Endodermal cell (in vitro differentiated cells): ENCODE measurements at regions not wholly inside any gene's neighbourhood (a gene's known extent, or its start where the extent isn't known, plus 50 kb on each side); places are given as distances from the start of the nearest gene placed in this dataset.

Experiments used
- DNase-seq: peaks from one replicate; pipeline ENCODE4 v3.0.0-alpha.2; 2017
- H3K27ac ChIP-seq: 2 replicates; pipeline ENCODE4 v1.5.1; 2013; ENCODE audit warnings: mild to moderate bottlenecking, low read depth, low read length, moderate library complexity
- H3K27me3 ChIP-seq: 2 replicates; pipeline ENCODE4 v1.6.1; 2013; ENCODE audit warnings: mild to moderate bottlenecking, low read length, moderate library complexity; ENCODE audit not compliant: insufficient read depth, control insufficient read depth, poor library complexity, severe bottlenecking
- H3K36me3 ChIP-seq: 2 replicates; pipeline ENCODE4 v1.7.0; 2013; ENCODE audit warnings: mild to moderate bottlenecking, low read length, moderate library complexity; ENCODE audit not compliant: control insufficient read depth, insufficient read depth
- H3K4me1 ChIP-seq: one replicate; pipeline ENCODE4 v1.7.0; 2013; ENCODE audit warnings: low read length; ENCODE audit not compliant: control insufficient read depth, insufficient read depth
- H3K4me3 ChIP-seq: 2 replicates; pipeline ENCODE4 v1.5.1; 2013; ENCODE audit warnings: mild to moderate bottlenecking, low read length, moderate library complexity
- H3K9ac ChIP-seq: 2 replicates; pipeline ENCODE4 v1.6.1; 2013; ENCODE audit warnings: mild to moderate bottlenecking, low read length, moderate library complexity; ENCODE audit not compliant: poor library complexity, severe bottlenecking; ENCODE audit errors: extremely low read depth
- H3K9me3 ChIP-seq: 2 replicates; pipeline ENCODE4 v1.6.1; 2013; ENCODE audit warnings: mild to moderate bottlenecking, low read length, moderate library complexity; ENCODE audit not compliant: control insufficient read depth
- H3K27ac Mint-ChIP-seq: 2 replicates; pipeline ENCODE4 v1.8.0; 2020; ENCODE audit warnings: mixed read lengths
- H3K27me3 Mint-ChIP-seq: 2 replicates; pipeline ENCODE4 v1.8.0; 2021; ENCODE audit warnings: mild to moderate bottlenecking, mixed read lengths; ENCODE audit not compliant: insufficient read depth
- H3K36me3 Mint-ChIP-seq: 2 replicates; pipeline ENCODE4 v1.8.0; 2020; ENCODE audit warnings: low read depth, mixed read lengths
- H3K4me1 Mint-ChIP-seq: 2 replicates; pipeline ENCODE4 v1.8.0; 2020; ENCODE audit warnings: mixed read lengths
- H3K4me3 Mint-ChIP-seq: 2 replicates; pipeline ENCODE4 v1.8.0; 2020; ENCODE audit warnings: mild to moderate bottlenecking, moderate library complexity, mixed read lengths
- H3K9me3 Mint-ChIP-seq: 2 replicates; pipeline ENCODE4 v1.8.0; 2020; ENCODE audit warnings: mild to moderate bottlenecking, mixed read lengths
- WGBS, 2 experiments: methylation state at CpG; one replicate each; pipeline versions ENCODE4 v1.1.5 to v1.1.7; 2013; ENCODE audit warnings: missing lambda C conversion rate in 2 of 2, mixed read lengths in 1 of 2; ENCODE audit not compliant: insufficient coverage in 1 of 2, insufficient read length in 1 of 2; 5-methylcytosine and 5-hydroxymethylcytosine counted together
- TF ChIP-seq, protein P1 (sequence below): fragments of 200-600 bp; sonication (generic); conservative IDR thresholded peaks from 2 replicates; pipeline ENCODE4 v1.5.0; 2021; ENCODE audit warnings: antibody characterized with exemption, mild to moderate bottlenecking

DNA sequence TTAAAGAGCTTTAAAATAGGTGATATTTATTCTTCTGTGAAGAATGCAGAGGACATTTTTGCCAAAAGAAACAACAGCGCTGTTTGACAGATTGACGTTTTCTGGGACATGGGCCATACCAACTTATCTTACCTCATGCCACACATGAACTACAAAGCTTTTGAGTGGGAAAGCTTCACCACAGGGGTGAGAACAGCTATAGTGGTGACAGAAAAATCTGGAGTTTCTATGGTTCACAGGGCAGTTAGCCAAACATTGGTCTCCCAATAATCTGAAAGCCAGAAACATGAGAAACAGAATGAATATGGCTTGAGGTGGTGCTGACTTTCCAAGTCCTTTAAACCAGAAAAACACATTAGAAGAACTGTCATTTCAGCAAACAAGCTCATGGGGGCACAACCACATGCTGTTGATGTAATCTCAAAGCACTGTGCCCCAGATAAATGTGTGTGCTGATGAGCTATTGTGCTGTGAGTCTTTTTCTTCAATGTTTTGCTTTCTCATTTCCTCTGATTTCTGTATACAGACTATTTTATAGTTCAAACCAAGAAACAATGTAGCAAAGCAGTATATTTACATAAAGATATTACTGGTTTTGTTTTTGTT is 905.4 kb downstream of the SLC16A7 start:
- Histone ChIP-seq H3K4me1 (no peaks in the 10 kb centered on the region), H3K27me3 (no peaks in the 10 kb centered on the region), H3K27ac (no peak overlapping the region), H3K4me3 (no peak overlapping the region), H3K36me3 (no peaks in the 10 kb centered on the region), H3K9ac (no peak overlapping the region), H3K9me3 (peaks cover 19% of the 10 kb centered on the region)
- Mint-ChIP-seq H3K27me3 (no peaks in the 10 kb centered on the region), H3K27ac (no peak overlapping the region), H3K4me3 (no peak overlapping the region), H3K36me3 (no peaks in the 10 kb centered on the region), H3K9me3 (peaks cover 19% of the 10 kb centered on the region), H3K4me1 (no peaks in the 10 kb centered on the region)
- TF ChIP-seq, protein P1, sequence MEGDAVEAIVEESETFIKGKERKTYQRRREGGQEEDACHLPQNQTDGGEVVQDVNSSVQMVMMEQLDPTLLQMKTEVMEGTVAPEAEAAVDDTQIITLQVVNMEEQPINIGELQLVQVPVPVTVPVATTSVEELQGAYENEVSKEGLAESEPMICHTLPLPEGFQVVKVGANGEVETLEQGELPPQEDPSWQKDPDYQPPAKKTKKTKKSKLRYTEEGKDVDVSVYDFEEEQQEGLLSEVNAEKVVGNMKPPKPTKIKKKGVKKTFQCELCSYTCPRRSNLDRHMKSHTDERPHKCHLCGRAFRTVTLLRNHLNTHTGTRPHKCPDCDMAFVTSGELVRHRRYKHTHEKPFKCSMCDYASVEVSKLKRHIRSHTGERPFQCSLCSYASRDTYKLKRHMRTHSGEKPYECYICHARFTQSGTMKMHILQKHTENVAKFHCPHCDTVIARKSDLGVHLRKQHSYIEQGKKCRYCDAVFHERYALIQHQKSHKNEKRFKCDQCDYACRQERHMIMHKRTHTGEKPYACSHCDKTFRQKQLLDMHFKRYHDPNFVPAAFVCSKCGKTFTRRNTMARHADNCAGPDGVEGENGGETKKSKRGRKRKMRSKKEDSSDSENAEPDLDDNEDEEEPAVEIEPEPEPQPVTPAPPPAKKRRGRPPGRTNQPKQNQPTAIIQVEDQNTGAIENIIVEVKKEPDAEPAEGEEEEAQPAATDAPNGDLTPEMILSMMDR, result peak; percentile 51
- 100% methylated on average over 2 of the region's 2 CpGs; no CpG with 5 or more reads in 1 of the 2 experiments for WGBS, 2 experiments
- DNase-seq, result no peak

DNA sequence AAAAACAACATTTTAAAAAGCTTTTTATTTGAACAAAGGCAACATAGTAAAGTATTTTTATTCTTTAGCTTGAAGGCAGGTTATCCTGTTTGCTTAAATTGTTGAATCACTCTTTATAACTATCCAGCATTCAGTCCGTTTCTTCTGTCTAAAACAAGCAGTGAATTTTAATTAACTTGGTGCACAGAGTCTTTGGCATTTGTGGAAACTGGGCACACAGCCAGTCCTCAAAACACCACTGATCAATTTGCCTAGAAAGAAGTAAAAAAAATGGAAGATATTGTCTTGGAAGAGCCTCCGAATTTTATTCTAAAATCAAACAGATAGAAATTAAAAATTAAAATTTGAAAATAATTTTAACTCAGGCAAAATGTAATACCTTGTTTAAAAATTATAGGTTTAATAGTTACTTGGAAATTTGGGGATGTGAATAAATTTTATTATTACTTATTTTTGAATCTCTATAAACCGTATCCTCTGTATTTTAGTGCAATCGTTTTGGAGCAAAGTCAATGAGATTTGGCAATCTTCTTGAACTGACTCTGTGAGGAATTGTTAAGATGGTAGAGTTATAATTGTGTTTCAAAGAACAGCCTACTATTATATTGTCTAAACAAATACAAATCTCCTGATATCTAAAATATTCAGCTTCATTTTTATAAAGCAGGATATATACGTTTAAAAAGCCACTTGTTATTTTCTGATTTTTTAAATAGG is 927.0 kb downstream of the SLC16A7 start:
- TF ChIP-seq, protein P1, result no peak
- 80 to 90% methylated on average over 1 to 4 of the region's 5 CpGs for WGBS, 2 experiments
- H3K4me3 ChIP-seq, result no peak overlapping the region

DNA sequence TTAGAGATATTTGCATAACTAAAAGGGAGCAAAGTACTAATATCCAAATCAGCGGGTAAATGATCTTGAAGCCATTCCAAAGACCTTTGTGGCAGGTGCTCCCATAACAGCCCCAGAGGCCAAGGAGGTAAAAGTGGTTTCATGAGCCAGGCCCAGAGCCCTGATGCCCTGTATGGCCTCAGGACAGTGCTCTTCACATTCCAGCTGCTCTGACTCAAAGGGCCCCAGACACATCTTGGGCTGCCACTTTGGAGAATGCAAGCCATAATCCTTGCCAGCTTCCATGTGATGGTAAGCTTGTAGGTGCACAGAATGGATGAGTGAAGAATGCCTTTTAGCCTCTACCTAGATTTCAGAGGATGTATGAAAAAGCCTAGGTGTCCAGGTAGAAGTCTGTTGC is 933.4 kb downstream of the SLC16A7 start:
- Mint-ChIP-seq H3K4me1 (no peaks in the 10 kb centered on the region), H3K27ac (no peak overlapping the region), H3K36me3 (no peaks in the 10 kb centered on the region), H3K4me3 (no peak overlapping the region), H3K9me3 (peaks cover 7% of the 10 kb centered on the region), H3K27me3 (no peaks in the 10 kb centered on the region)
- H3K36me3 ChIP-seq, result no peaks in the 10 kb centered on the region
- H3K4me3 ChIP-seq, result no peak overlapping the region
- peaks cover 6% of the 10 kb centered on the region for H3K9me3 ChIP-seq
- no peaks in the 10 kb centered on the region for H3K4me1 ChIP-seq
- TF ChIP-seq, protein P1, result no peak
- 96% methylated on average over 1 of the region's 1 CpG; no CpG with 5 or more reads in 1 of the 2 experiments for WGBS, 2 experiments
- no peak overlapping the region for H3K27ac ChIP-seq
- H3K9ac ChIP-seq, result no peak overlapping the region
- no peak for DNase-seq
- H3K27me3 ChIP-seq, result no peaks in the 10 kb centered on the region

More for the DNA sequence above, 927.0 kb downstream of the SLC16A7 start:
- Histone ChIP-seq H3K9ac (no peak overlapping the region), H3K27me3 (no peaks in the 10 kb centered on the region), H3K9me3 (peaks cover 14% of the 10 kb centered on the region), H3K36me3 (no peaks in the 10 kb centered on the region), H3K27ac (no peak overlapping the region), H3K4me1 (no peaks in the 10 kb centered on the region)
- DNase-seq, result no peak
- Mint-ChIP-seq H3K27ac (no peak overlapping the region), H3K9me3 (peaks cover 5% of the 10 kb centered on the region), H3K36me3 (no peaks in the 10 kb centered on the region), H3K4me3 (no peak overlapping the region), H3K27me3 (no peaks in the 10 kb centered on the region), H3K4me1 (no peaks in the 10 kb centered on the region)
